Choroid plexus epithelial cell (primary cell): ENCODE measurements at regions not wholly inside any gene's neighbourhood (a gene's known extent, or its start where the extent isn't known, plus 50 kb on each side); places are given as distances from the start of the nearest gene placed in this dataset.

Experiments used
- DNase-seq: peaks from one replicate; pipeline ENCODE4 v3.0.0-alpha.2; 2010; ENCODE audit warnings: low read depth
- H3K4me3 ChIP-seq: 2 replicates; pipeline ENCODE4 v1.5.1; 2011; ENCODE audit warnings: low read depth, mild to moderate bottlenecking, control low read depth, low read length, moderate library complexity
- TF ChIP-seq, protein P1 (sequence below): conservative IDR thresholded peaks from 2 replicates; pipeline ENCODE4 v1.5.1; 2011; ENCODE audit warnings: low read depth, mild to moderate bottlenecking, control low read depth, inconsistent platforms, low read length, moderate library complexity

GRCh38 chr4:125547836-125548235, 233.1 kb downstream of the FAT4 start:
- TF ChIP-seq, protein P1, sequence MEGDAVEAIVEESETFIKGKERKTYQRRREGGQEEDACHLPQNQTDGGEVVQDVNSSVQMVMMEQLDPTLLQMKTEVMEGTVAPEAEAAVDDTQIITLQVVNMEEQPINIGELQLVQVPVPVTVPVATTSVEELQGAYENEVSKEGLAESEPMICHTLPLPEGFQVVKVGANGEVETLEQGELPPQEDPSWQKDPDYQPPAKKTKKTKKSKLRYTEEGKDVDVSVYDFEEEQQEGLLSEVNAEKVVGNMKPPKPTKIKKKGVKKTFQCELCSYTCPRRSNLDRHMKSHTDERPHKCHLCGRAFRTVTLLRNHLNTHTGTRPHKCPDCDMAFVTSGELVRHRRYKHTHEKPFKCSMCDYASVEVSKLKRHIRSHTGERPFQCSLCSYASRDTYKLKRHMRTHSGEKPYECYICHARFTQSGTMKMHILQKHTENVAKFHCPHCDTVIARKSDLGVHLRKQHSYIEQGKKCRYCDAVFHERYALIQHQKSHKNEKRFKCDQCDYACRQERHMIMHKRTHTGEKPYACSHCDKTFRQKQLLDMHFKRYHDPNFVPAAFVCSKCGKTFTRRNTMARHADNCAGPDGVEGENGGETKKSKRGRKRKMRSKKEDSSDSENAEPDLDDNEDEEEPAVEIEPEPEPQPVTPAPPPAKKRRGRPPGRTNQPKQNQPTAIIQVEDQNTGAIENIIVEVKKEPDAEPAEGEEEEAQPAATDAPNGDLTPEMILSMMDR, result no peak
- DNase-seq, result peak; percentile 53

DNA sequence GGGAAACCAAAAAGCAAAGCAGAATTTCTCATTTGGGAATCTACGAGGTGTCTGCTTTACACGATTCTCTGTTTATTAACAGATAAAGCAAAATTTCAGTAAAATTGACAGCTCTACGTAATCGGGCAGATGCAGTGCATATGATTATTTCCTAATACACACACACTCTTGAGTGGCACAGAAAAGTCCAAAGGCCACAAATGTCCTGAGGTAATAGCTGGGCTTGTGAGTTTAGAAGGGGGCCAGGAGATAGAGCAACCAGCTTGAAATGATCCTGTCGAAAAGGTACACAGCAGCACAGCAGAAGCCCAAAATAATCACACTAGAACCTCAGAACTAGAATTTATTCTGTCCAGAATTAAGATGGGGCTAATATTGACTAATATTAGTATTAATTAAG, 236.0 kb downstream of the FAT4 start:
- TF ChIP-seq, protein P1, result no peak
- no peak overlapping the region for H3K4me3 ChIP-seq
- no peak for DNase-seq

More at GRCh38 chr4:125547836-125548235, 233.1 kb downstream of the FAT4 start:
- H3K4me3 ChIP-seq, result no peak overlapping the region

DNA sequence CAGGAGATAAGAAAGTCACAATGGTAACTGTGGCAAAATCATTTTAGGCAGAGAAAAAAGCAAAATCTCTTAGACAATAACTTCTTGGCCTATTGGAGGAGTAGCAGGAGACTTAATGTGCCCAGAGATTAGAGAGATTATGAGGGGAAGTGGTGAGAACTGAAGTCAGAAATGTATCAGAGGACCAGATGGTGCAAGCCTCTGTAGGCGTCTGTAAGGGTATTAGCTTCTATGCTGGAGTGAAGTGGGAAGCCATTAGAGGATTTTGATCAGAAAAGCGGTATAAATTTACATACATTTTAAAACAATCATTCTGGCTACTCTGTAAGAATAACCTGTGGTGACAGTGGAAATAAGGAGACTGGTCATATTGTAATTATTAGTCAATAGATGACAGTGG, 236.7 kb downstream of the FAT4 start:
- DNase-seq, result no peak
- no peak overlapping the region for H3K4me3 ChIP-seq
- TF ChIP-seq, protein P1, result no peak

DNA sequence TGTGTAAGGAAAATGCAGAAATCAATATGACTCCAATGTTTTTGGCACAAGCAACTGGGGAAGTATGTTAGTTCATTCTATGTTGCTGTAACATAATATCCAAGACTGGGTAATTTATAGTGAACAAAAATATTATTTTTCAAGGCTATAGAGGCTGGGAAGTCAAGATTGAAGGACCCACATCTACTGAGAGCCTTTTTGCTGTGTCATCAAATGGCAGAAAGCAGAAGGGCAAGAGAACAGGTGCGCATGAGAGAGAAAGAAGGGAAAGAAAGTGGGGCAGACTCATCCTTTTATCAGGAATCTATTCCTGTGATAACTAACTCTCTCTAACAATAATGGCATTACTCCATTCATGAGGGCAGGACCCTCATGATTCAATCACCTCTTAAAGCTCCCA, 237.2 kb downstream of the FAT4 start:
- H3K4me3 ChIP-seq, result no peak overlapping the region
- TF ChIP-seq, protein P1, result no peak
- no peak for DNase-seq

- TF ChIP-seq, protein P1, result no peak
- peak; percentile 85 for DNase-seq
- no peak overlapping the region for H3K4me3 ChIP-seq
Observed at GRCh38 chr4:125572601-125573000, 257.8 kb downstream of the FAT4 start.

DNA sequence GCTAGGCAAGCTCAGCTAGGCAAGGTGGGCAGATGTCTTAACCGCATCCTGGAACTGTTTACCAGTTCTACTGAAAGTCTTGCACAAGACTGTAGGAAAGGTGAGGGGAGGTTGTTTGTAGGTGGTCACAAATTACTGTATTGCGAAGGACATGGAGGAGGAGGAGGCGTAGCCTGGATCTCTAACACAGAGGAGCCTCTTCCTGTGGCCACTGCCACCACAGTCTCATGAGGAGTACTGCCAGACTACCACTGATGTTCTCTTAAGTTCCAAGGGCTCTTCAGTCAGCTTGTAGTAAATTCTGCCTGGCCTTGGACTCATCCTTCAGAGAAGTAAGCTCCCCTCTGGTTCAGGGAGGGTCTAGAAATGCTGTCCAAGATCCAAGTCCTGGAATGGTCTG, 258.6 kb downstream of the FAT4 start:
- TF ChIP-seq, protein P1, result no peak
- H3K4me3 ChIP-seq, result no peak overlapping the region
- peak; percentile 4 for DNase-seq

GRCh38 chr4:125573786-125574185, 259.0 kb downstream of the FAT4 start:
- no peak for DNase-seq
- TF ChIP-seq, protein P1, result no peak
- no peak overlapping the region for H3K4me3 ChIP-seq
